SK-N-SH (cell line): ENCODE measurements at regions not wholly inside any gene's neighbourhood (a gene's known extent, or its start where the extent isn't known, plus 50 kb on each side); places are given as distances from the start of the nearest gene placed in this dataset.

ENCODE experiments used
- CTCF ChIA-PET: fragments of 300-600, 350-600 bp; formaldehyde crosslinking; extraction: SDS; loops from one replicate; lab custom pipeline; 2021; lab: Yijun Ruan, JAX
- POLR2A ChIA-PET: fragments of 350-600 bp; sonication (Branson Sonifier 250); formaldehyde crosslinking; extraction: SDS; loops from one replicate; lab custom pipeline; 2020; ENCODE audit warnings: antibody characterized with exemption, inconsistent platforms; lab: Yijun Ruan, JAX
- DNase-seq: peaks from one replicate; pipeline ENCODE4 v3.0.0; 2012
- H2AFZ ChIP-seq: fragments of 200-600 bp; sonication (generic); 2 replicates; pipeline ENCODE4 v1.8.1; 2016; ENCODE audit warnings: antibody characterized with exemption, mild to moderate bottlenecking, low read depth
- H3F3A ChIP-seq: fragments of 200-600 bp; sonication (generic); replicated peaks from 2 replicates; pipeline ENCODE3; 2016; ENCODE audit warnings: antibody characterized with exemption, mild to moderate bottlenecking; ENCODE audit not compliant: insufficient read depth
- H3K27ac ChIP-seq, 2 experiments: fragments of 200-500 bp in 1 of 2; fragments of 200-600 bp in 1 of 2; sonication (Bioruptor generic) in 1 of 2; sonication (generic), shearing (Covaris generic) in 1 of 2; 2 replicates each; pipeline versions ENCODE4 v1.5.1 to v1.6.1; 2014 to 2016; ENCODE audit warnings: low read depth in 2 of 2, inconsistent platforms in 1 of 2, low read length in 1 of 2, mild to moderate bottlenecking in 1 of 2, mixed read lengths in 1 of 2
- H3K27me3 ChIP-seq: fragments of 200-600 bp; sonication (generic), shearing (Covaris generic); 2 replicates; pipeline ENCODE4 v1.6.1; 2016; ENCODE audit warnings: mixed run types; ENCODE audit not compliant: insufficient read depth
- H3K36me3 ChIP-seq, 2 experiments: fragments of 200-500 bp in 1 of 2; fragments of 200-600 bp in 1 of 2; sonication (Bioruptor generic) in 1 of 2; sonication (generic) in 1 of 2; replicated peaks in 1 of 2; 2 replicates each; pipeline versions ENCODE3 to v1.5.1; 2014 to 2016; ENCODE audit warnings: low read length in 1 of 2, mild to moderate bottlenecking in 1 of 2; ENCODE audit not compliant: insufficient read depth in 2 of 2, control insufficient read depth in 1 of 2
- H3K4me1 ChIP-seq, 2 experiments: fragments of 200-500 bp in 1 of 2; fragments of 200-600 bp in 1 of 2; sonication (Bioruptor generic) in 1 of 2; sonication (generic), shearing (Covaris generic) in 1 of 2; 2 replicates each; pipeline versions ENCODE4 v1.5.1 to v1.6.1; 2014 to 2016; ENCODE audit warnings: low read depth in 1 of 2, low read length in 1 of 2, mixed run types in 1 of 2; ENCODE audit not compliant: insufficient read depth in 2 of 2, control insufficient read depth in 1 of 2
- H3K4me2 ChIP-seq: fragments of 200-600 bp; sonication (generic), shearing (Covaris generic); 2 replicates; pipeline ENCODE4 v1.6.1; 2017; ENCODE audit warnings: mixed run types
- H3K4me3 ChIP-seq, 2 experiments: fragments of 200-500 bp in 1 of 2; fragments of 200-600 bp in 1 of 2; sonication (Bioruptor generic) in 1 of 2; sonication (generic), shearing (Covaris generic) in 1 of 2; 2 replicates each; pipeline versions ENCODE4 v1.5.1 to v1.8.1; 2014 to 2016; ENCODE audit warnings: low read depth in 2 of 2, inconsistent platforms in 1 of 2, low read length in 1 of 2, mild to moderate bottlenecking in 1 of 2, mixed read lengths in 1 of 2, moderate library complexity in 1 of 2
- H3K79me2 ChIP-seq: fragments of 200-600 bp; sonication (generic); 2 replicates; pipeline ENCODE4 v1.8.1; 2017; ENCODE audit warnings: mild to moderate bottlenecking; ENCODE audit not compliant: insufficient read depth
- H3K9ac ChIP-seq: fragments of 200-600 bp; sonication (generic); 2 replicates; pipeline ENCODE4 v1.6.1; 2017; ENCODE audit warnings: mixed run types
- H3K9me2 ChIP-seq: fragments of 200-600 bp; sonication (generic); 2 replicates; pipeline ENCODE4 v1.6.1; 2017; ENCODE audit warnings: mixed run types
- H3K9me3 ChIP-seq: fragments of 200-600 bp; sonication (generic); 2 replicates; pipeline ENCODE4 v1.6.1; 2017; ENCODE audit warnings: mixed run types, mild to moderate bottlenecking, moderate library complexity
- H4K20me1 ChIP-seq: fragments of 200-600 bp; sonication (generic); 2 replicates; pipeline ENCODE4 v1.6.1; 2017; ENCODE audit warnings: mild to moderate bottlenecking, mixed run types; ENCODE audit not compliant: insufficient read depth
- CHD2 ChIP-seq: fragments of 150-350 bp; IDR thresholded peaks from 2 replicates; pipeline ENCODE4 v1.6.1; 2018; ENCODE audit warnings: low read length; ENCODE audit not compliant: partially characterized antibody
- ELF1 ChIP-seq: IDR thresholded peaks from 2 replicates; pipeline ENCODE4 v1.4.0; 2012
- EZH2phosphoT487 ChIP-seq: fragments of 200-600 bp; sonication (generic); IDR thresholded peaks from 2 replicates; pipeline ENCODE4 v1.6.1; 2017; ENCODE audit warnings: low read depth, mixed run types, mild to moderate bottlenecking, antibody characterized with exemption, moderate library complexity, borderline replicate concordance
- FOSL2 ChIP-seq: IDR thresholded peaks from 2 replicates; pipeline ENCODE4 v1.4.0; 2012; ENCODE audit warnings: low read depth, mild to moderate bottlenecking, moderate library complexity, borderline replicate concordance
- GABPA ChIP-seq: IDR thresholded peaks from 2 replicates; pipeline ENCODE4 v1.4.0; 2012; ENCODE audit warnings: low read depth, mild to moderate bottlenecking
- IRF3 ChIP-seq: fragments of 150-350 bp; IDR thresholded peaks from 2 replicates; pipeline ENCODE4 v1.6.1; 2016; ENCODE audit warnings: mild to moderate bottlenecking, low read depth, low read length
- MEF2A ChIP-seq: IDR thresholded peaks from 2 replicates; pipeline ENCODE4 v1.4.0; 2012; ENCODE audit warnings: low read depth, borderline replicate concordance
- MXI1 ChIP-seq: IDR thresholded peaks from 2 replicates; pipeline ENCODE4 v1.6.1; 2012; ENCODE audit warnings: mild to moderate bottlenecking, low read depth, low read length, improper control_type of control experiment
- NFIC ChIP-seq: IDR thresholded peaks from 2 replicates; pipeline ENCODE4 v1.4.0; 2012; ENCODE audit warnings: borderline replicate concordance
- NRF1 ChIP-seq: IDR thresholded peaks from 2 replicates; pipeline ENCODE4 v1.6.1; 2012; ENCODE audit warnings: low read depth, mild to moderate bottlenecking, low read length
- PBX3 ChIP-seq: IDR thresholded peaks from 2 replicates; pipeline ENCODE4; 2012
- RAD21 ChIP-seq: IDR thresholded peaks from 2 replicates; pipeline ENCODE4 v1.6.1; 2012; ENCODE audit warnings: mild to moderate bottlenecking, low read length
- SIN3A ChIP-seq: IDR thresholded peaks from 2 replicates; pipeline ENCODE4 v1.6.1; 2012; ENCODE audit warnings: low read depth, mild to moderate bottlenecking, low read length, moderate library complexity, borderline replicate concordance
- SMC3 ChIP-seq: IDR thresholded peaks from 2 replicates; pipeline ENCODE4 v1.6.1; 2012; ENCODE audit warnings: low read depth, low read length, improper control_type of control experiment
- TAF1 ChIP-seq: IDR thresholded peaks from 2 replicates; pipeline ENCODE4 v1.6.1; 2012; ENCODE audit warnings: low read depth, mild to moderate bottlenecking, low read length, moderate library complexity, borderline replicate concordance
- TCF12 ChIP-seq: IDR thresholded peaks from 2 replicates; pipeline ENCODE4 v1.4.0; 2012
- YY1 ChIP-seq: IDR thresholded peaks from 2 replicates; pipeline ENCODE4 v1.4.0; 2012; ENCODE audit warnings: low read depth, mild to moderate bottlenecking
- WGBS: methylation state at CpG from one replicate; pipeline ENCODE4 v1.1.6; 2017; ENCODE audit warnings: low lambda C conversion rate; 5-methylcytosine and 5-hydroxymethylcytosine counted together
- TF ChIP-seq, protein P1 (sequence below): IDR thresholded peaks from 2 replicates; pipeline ENCODE4 v1.4.0; 2012; ENCODE audit warnings: low read depth
- TF ChIP-seq, protein P2 (sequence below): fragments of 150-350 bp; IDR thresholded peaks from 2 replicates; pipeline ENCODE4 v1.6.1; 2017; ENCODE audit warnings: antibody characterized with exemption, low read length, low read depth, borderline replicate concordance

DNA sequence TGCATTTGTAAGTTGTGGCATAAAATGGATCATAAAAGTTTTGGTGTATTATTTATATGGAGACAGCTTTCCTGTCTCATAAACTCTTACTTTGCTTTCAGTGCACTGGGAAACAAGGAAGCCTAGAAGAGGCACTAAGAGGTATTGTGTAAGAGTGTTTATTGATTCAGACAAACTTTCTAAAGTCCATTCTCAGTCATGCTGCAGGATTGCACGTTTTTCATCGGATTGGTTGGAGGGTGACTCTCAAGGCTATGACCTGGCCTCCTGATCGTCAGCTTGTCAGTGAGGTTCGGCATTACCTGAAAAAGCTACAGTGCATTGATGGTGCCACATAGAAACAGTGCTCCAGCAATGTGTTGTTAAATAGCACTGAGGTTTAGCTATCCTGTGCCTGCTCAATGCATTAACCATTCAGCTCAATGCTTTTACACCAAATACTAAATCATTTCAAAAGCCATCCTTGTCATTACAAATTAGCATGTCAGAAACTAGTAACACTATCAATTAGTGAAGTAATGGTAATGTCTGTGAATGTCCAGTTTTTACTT, 545.5 kb downstream of the CBLN2 start:
- H3K9me2 ChIP-seq, result no peaks in the 10 kb centered on the region; the same call in 1 of the 2 replicates

More for the DNA sequence above, 545.5 kb downstream of the CBLN2 start:
- no peaks in the 10 kb centered on the region for H3K27me3 ChIP-seq
- H3K36me3 ChIP-seq, result no peaks in the 10 kb centered on the region
- DNase-seq, result no peak
- ChIA-PET POLR2A (no interaction called here), CTCF (no interaction called here)
- no peak overlapping the region for H2AFZ ChIP-seq
- no peak overlapping the region for H3K9ac ChIP-seq
- no peak overlapping the region for H3K27ac ChIP-seq
- H3F3A ChIP-seq, result no peaks in the 10 kb centered on the region
- H4K20me1 ChIP-seq, result no peaks in the 10 kb centered on the region
- TF ChIP-seq, protein P1, sequence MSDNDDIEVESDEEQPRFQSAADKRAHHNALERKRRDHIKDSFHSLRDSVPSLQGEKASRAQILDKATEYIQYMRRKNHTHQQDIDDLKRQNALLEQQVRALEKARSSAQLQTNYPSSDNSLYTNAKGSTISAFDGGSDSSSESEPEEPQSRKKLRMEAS, result no peak
- TF ChIP-seq, protein P2, sequence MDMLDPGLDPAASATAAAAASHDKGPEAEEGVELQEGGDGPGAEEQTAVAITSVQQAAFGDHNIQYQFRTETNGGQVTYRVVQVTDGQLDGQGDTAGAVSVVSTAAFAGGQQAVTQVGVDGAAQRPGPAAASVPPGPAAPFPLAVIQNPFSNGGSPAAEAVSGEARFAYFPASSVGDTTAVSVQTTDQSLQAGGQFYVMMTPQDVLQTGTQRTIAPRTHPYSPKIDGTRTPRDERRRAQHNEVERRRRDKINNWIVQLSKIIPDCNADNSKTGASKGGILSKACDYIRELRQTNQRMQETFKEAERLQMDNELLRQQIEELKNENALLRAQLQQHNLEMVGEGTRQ, result no peak
- TF ChIP-seq ELF1 (no peak), NFIC (no peak), CHD2 (no peak), NRF1 (no peak), TAF1 (no peak), TCF12 (no peak), PBX3 (no peak), GABPA (no peak), MXI1 (no peak), YY1 (no peak), RAD21 (no peak), MEF2A (no peak), FOSL2 (no peak), EZH2phosphoT487 (no peak), IRF3 (no peak), SIN3A (no peak), SMC3 (no peak)
- H3K9me3 ChIP-seq, result no peaks in the 10 kb centered on the region
- no peak overlapping the region for H3K4me2 ChIP-seq
- no peaks in the 10 kb centered on the region for H3K79me2 ChIP-seq
- no peaks in the 10 kb centered on the region for H3K4me1 ChIP-seq
- 14% methylated on average over 4 of the region's 4 CpGs for WGBS
- H3K4me3 ChIP-seq, result no peak overlapping the region
